Prostate gland (tissue), 2 donors: ENCODE measurements at regions not wholly inside any gene's neighbourhood (a gene's known extent, or its start where the extent isn't known, plus 50 kb on each side); places are given as distances from the start of the nearest gene placed in this dataset.

ENCODE experiments used
- DNase-seq: peaks from one replicate; pipeline ENCODE4 v3.0.0-alpha.2; 2019; ENCODE audit warnings: low spot score
- H3K27ac ChIP-seq, 2 donors: fragments of 200-600 bp; sonication (generic); 2 replicates each; pipeline ENCODE4 v1.5.1; 2017 to 2019
- H3K27me3 ChIP-seq: fragments of 200-600 bp; sonication (generic); replicated peaks from 2 replicates; pipeline ENCODE4 v1.5.1; 2019; ENCODE audit not compliant: insufficient read depth
- H3K36me3 ChIP-seq, 2 donors: fragments of 200-600 bp; sonication (generic); 1 replicate in 1 of 2; 2 replicates in 1 of 2; pipeline versions ENCODE4 v1.5.1 to v1.8.1; 2017 to 2019
- H3K4me1 ChIP-seq: fragments of 200-600 bp; sonication (generic); replicated peaks from 2 replicates; pipeline ENCODE4 v1.5.1; 2019
- H3K4me3 ChIP-seq, 2 donors: fragments of 200-600 bp; sonication (generic); 2 replicates each; pipeline ENCODE4 v1.5.1; 2017 to 2019
- H3K9me3 ChIP-seq: fragments of 200-600 bp; sonication (generic); 2 replicates; pipeline ENCODE4 v1.5.1; 2017
- POLR2A ChIP-seq: fragments of 450-650 bp; IDR thresholded peaks from one replicate; pipeline ENCODE4 v1.6.1; 2016; ENCODE audit warnings: antibody characterized with exemption, mild to moderate bottlenecking
- POLR2AphosphoS5 ChIP-seq: sonication (generic); formaldehyde crosslinking; IDR thresholded peaks from one replicate; pipeline ENCODE4 v1.6.1; 2017; ENCODE audit warnings: antibody characterized with exemption
- WGBS: methylation state at CpG from one replicate; pipeline ENCODE4 v1.1.5; 2018; 5-methylcytosine and 5-hydroxymethylcytosine counted together
- intact Hi-C: fragments of 100-400 bp; cut with DNase I; formaldehyde crosslinking; loops from one replicate; pipeline ENCODE4 v1.14.2; 2022
- TF ChIP-seq, protein P1 (sequence below), 4 experiments: fragments of 200-600 bp in 2 of 4; fragments of 450-650 bp in 2 of 4; sonication (generic) in 2 of 4; IDR thresholded peaks; 1 replicate in 3 of 4; 2 replicates in 1 of 4; pipeline ENCODE4 v1.5.1; 2016 to 2019; ENCODE audit warnings: antibody characterized with exemption in 4 of 4, mild to moderate bottlenecking in 2 of 4, moderate library complexity in 2 of 4

DNA sequence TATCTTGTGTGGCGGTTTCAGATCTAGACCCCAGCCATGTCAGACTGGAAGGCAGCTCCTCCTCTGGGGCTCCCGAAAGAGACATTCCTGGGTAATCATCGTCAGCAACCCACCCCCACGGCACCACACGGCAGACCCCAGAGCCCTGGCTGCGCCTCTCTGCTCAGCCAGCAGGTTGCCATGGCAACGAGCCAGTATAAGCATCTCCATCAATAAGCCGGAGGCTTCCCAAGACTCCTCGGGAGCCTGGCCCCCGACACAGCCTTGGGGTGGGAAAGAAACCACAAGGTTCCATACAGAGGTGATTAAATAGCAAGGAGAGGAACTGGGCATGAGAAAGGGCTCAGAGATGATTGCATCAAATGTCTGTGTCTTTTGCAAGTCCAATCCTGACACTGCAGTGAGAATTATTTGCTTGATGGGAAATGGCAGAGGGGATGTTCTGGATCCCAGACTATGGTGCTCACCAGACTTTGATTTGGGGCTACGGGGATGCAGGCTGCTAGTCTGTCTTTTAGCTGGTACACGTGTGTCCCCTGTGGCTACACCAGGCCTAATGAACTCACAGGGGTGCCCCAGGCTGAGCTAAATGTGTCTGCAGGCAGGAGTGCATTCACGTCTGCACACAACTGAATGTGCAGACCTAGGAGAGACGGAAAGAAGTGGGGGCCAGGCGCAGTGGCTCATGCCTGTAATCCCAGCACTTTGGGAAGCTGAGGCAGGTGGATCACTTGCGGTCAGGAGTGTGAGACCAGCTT, 320.5 kb upstream of the TNRC6C start:
- 52% methylated on average over 16 of the region's 16 CpGs for WGBS
- no peaks in the 10 kb centered on the region for H3K36me3 ChIP-seq
- H3K27ac ChIP-seq, result no peak overlapping the region
- no peaks in the 10 kb centered on the region for H3K4me1 ChIP-seq
- no peak overlapping the region for H3K4me3 ChIP-seq
- H3K9me3 ChIP-seq, result no peaks in the 10 kb centered on the region
- DNase-seq, result no peak
- intact Hi-C loops, result no loop called here
- no peaks in the 10 kb centered on the region for H3K27me3 ChIP-seq
- TF ChIP-seq, protein P1, sequence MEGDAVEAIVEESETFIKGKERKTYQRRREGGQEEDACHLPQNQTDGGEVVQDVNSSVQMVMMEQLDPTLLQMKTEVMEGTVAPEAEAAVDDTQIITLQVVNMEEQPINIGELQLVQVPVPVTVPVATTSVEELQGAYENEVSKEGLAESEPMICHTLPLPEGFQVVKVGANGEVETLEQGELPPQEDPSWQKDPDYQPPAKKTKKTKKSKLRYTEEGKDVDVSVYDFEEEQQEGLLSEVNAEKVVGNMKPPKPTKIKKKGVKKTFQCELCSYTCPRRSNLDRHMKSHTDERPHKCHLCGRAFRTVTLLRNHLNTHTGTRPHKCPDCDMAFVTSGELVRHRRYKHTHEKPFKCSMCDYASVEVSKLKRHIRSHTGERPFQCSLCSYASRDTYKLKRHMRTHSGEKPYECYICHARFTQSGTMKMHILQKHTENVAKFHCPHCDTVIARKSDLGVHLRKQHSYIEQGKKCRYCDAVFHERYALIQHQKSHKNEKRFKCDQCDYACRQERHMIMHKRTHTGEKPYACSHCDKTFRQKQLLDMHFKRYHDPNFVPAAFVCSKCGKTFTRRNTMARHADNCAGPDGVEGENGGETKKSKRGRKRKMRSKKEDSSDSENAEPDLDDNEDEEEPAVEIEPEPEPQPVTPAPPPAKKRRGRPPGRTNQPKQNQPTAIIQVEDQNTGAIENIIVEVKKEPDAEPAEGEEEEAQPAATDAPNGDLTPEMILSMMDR (IDR thresholded peaks at IDR 0.05), result no peak
- TF ChIP-seq POLR2A (no peak), POLR2AphosphoS5 (no peak)

DNA sequence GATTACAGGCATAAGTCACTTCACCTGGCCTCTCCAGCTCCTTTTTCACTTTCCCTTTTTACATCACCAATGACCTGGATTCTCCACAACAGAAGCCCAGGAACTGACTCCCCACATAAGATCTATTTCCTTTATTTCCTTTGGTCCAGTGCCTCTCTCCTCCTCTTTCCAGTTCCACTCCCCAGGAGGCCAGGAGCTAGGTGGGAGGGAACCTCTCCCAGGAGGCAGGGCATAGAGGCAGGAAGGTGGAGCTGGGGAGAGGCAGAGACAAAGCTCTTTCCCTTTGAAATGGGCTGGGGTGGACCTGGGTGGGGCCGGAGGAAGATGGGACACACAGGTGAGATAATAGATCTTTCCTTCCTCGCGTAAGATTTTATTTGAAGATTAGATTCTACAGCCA, 318.3 kb upstream of the TNRC6C start:
- no peak for DNase-seq

DNA sequence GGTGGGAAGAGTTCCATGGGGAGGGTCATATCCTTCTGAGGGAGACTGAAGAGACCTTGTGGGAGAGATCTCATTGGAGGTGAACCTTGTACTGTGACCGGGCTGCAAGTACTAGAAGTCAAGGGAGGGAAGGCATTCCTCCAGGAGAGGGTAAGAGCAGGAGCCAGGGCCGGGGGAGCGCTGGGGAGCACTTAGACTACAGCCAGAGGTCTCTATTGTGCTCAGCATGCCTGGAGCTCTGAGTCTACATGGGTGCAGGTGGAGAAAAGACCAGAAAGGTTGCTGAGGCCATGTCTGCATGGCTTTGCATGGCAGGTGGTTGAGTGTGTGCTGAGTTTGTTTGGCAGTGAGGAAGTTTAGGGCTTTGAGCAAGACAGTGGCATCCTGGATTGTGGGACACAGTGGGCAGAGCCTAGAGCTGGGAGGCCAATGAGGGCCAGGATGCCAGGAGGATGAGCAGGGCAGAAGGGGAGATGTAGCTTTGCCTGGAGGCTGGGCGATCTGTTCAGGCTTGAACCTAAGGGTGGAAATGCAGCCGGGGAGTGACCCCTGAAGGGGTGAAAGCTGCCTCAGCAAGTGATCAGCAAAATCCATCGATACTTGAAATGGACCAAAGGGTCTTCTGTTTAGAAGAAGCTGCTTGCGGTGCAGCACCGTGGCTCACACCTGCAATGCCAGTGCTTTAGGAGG, 317.4 kb upstream of the TNRC6C start:
- WGBS, result 89% methylated on average over 8 of the region's 8 CpGs
- intact Hi-C loops, result no loop called here
- Histone ChIP-seq H3K27ac (no peak overlapping the region), H3K27me3 (no peaks in the 10 kb centered on the region), H3K9me3 (no peaks in the 10 kb centered on the region), H3K4me1 (no peaks in the 10 kb centered on the region), H3K4me3 (no peak overlapping the region), H3K36me3 (no peaks in the 10 kb centered on the region)
- no peak for DNase-seq
- no peak for TF ChIP-seq POLR2AphosphoS5
- no peak for TF ChIP-seq POLR2A
- TF ChIP-seq, protein P1 (IDR thresholded peaks at IDR 0.05), result no peak

More for the DNA sequence above, 318.3 kb upstream of the TNRC6C start:
- no peak for TF ChIP-seq POLR2A
- TF ChIP-seq POLR2AphosphoS5, result no peak
- TF ChIP-seq, protein P1 (IDR thresholded peaks at IDR 0.05), result no peak
- H3K4me1 ChIP-seq, result no peaks in the 10 kb centered on the region
- no peaks in the 10 kb centered on the region for H3K27me3 ChIP-seq
- no peaks in the 10 kb centered on the region for H3K36me3 ChIP-seq
- H3K9me3 ChIP-seq, result no peaks in the 10 kb centered on the region
- intact Hi-C loops, result no loop called here
- no peak overlapping the region for H3K4me3 ChIP-seq
- WGBS, result 68% methylated on average over 3 of the region's 3 CpGs
- no peak overlapping the region for H3K27ac ChIP-seq

DNA sequence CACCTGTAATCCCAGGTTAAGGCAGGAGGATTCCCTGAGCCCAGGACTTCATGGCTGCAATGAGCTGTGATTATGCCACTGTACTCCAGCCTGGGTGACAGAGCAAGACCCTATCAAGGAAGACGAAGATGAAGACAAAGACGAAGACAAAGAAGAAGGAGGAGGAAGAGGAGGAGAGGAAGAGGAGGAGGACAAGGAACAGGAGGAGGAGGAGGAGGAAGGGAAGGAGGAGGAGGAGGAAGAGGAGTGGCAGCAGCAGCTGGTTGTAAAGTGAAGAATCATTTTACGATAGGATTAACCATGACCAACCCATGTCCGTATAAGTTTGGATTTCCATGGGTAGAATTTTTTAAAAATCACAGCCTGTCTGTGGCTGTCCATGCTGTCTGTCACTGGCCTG, 316.8 kb upstream of the TNRC6C start:
- no peak for DNase-seq
- WGBS, result 79% methylated on average over 4 of the region's 4 CpGs
- no peaks in the 10 kb centered on the region for H3K9me3 ChIP-seq
- no peak for TF ChIP-seq POLR2AphosphoS5
- no peak overlapping the region for H3K27ac ChIP-seq
- H3K36me3 ChIP-seq, result no peaks in the 10 kb centered on the region
- H3K4me1 ChIP-seq, result no peaks in the 10 kb centered on the region
- H3K4me3 ChIP-seq, result no peak overlapping the region
- H3K27me3 ChIP-seq, result no peaks in the 10 kb centered on the region
- intact Hi-C loops, result no loop called here

DNA sequence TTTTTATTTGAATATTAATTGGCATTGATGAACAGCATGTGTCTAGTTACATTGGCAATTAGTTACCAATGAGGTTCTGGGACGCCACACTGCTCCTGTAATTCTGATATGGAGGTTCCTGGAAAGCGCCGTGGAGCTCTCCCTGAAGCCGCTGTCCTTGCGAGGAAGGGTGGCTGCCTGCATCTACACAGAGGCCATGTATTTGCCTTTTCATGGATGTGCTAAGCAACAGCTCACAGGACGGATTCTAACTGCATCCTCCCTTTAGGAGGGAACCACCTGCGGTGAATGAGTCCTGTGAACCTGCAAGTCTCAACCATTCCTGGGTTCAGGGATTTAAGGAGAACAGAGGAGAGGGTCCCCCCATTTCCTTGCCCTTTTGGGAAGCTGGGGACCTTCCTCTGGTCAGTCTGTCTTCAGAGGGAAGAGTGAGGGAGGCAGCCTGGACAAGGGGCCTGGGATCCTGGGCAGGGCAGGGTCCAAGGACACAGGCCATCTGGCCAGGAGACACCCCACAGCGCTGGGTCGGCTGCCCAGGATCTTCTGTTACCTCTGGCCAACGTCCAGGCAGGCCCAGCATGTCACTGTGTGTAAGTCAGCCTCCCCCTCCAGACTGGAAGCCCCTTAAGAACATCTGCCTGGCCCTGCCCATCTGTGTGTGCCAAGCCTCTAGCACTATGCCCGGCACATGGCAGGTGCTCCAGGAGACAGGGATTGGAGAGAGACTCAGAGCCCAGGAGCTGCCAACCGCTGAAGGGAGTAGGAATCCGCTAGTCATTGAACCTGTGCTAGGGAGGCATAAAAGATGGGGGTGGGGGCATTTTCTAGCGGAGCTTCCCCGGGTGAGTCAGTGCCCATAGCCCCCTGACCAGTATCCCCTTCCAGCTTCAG, 314.1 kb upstream of the TNRC6C start:
- no peak for DNase-seq
- Histone ChIP-seq H3K4me3 (no peak overlapping the region), H3K36me3 (no peaks in the 10 kb centered on the region), H3K4me1 (no peaks in the 10 kb centered on the region), H3K27ac (no peak overlapping the region), H3K9me3 (no peaks in the 10 kb centered on the region), H3K27me3 (no peaks in the 10 kb centered on the region)
- WGBS, result 71% methylated on average over 15 of the region's 15 CpGs
- TF ChIP-seq POLR2A (no peak), POLR2AphosphoS5 (no peak)
- TF ChIP-seq, protein P1 (IDR thresholded peaks at IDR 0.05), result no peak
- intact Hi-C loops, result no loop called here
